Endothelial cell (in vitro differentiated cells): ENCODE measurements at regions not wholly inside any gene's neighbourhood (a gene's known extent, or its start where the extent isn't known, plus 50 kb on each side); places are given as distances from the start of the nearest gene placed in this dataset.

ENCODE experiments used
- DNase-seq: peaks from one replicate; pipeline ENCODE4 v3.0.0; 2021; ENCODE audit warnings: low spot score
- H3K27ac Mint-ChIP-seq: one replicate; pipeline ENCODE4 v1.8.0; 2021; ENCODE audit warnings: mixed read lengths, inconsistent platforms; ENCODE audit not compliant: unreplicated experiment
- H3K27me3 Mint-ChIP-seq: one replicate; pipeline ENCODE4 v1.8.0; 2021; ENCODE audit warnings: mild to moderate bottlenecking, moderate library complexity, mixed read lengths, inconsistent platforms; ENCODE audit not compliant: unreplicated experiment
- H3K36me3 Mint-ChIP-seq: one replicate; pipeline ENCODE4 v1.8.0; 2021; ENCODE audit warnings: mild to moderate bottlenecking, low read depth, mixed read lengths, inconsistent platforms; ENCODE audit not compliant: unreplicated experiment
- H3K4me1 Mint-ChIP-seq: one replicate; pipeline ENCODE4 v1.8.0; 2021; ENCODE audit warnings: mild to moderate bottlenecking, mixed read lengths, inconsistent platforms; ENCODE audit not compliant: unreplicated experiment
- H3K4me3 Mint-ChIP-seq: one replicate; pipeline ENCODE4 v1.8.0; 2021; ENCODE audit warnings: mild to moderate bottlenecking, mixed read lengths, inconsistent platforms; ENCODE audit not compliant: unreplicated experiment
- H3K9me3 Mint-ChIP-seq: one replicate; pipeline ENCODE4 v1.8.0; 2021; ENCODE audit warnings: mixed read lengths, inconsistent platforms; ENCODE audit not compliant: unreplicated experiment
- TF ChIP-seq, protein P1 (sequence below): fragments of 200-600 bp; sonication (generic); IDR thresholded peaks from one replicate; pipeline ENCODE4 v1.5.0; 2021; ENCODE audit warnings: antibody characterized with exemption; ENCODE audit not compliant: unreplicated experiment

DNA sequence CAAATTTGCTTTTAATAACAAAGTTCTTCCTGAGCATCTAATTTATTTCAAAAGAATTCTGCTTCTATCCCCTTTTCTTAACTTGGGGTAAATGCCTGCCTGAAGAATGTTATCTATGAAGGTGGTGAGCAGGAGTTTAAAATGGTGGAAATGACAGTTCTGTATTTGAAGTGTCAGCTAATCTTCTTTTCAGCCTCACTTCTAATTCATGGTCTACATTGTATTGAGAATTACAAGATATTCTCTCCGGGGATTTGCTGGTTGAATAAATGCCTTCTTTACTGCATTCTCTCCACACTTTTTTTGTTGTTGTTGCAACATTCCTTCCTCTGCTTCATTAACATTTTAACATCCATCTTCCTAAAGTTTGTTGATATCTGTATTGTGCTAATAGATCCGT lies 143.1 kb upstream of the GRIN3A start:
- Mint-ChIP-seq H3K4me3 (no peak overlapping the region), H3K4me1 (peaks cover 10% of the 10 kb centered on the region), H3K27ac (no peak overlapping the region), H3K27me3 (no peaks in the 10 kb centered on the region), H3K36me3 (no peaks in the 10 kb centered on the region), H3K9me3 (no peaks in the 10 kb centered on the region)
- TF ChIP-seq, protein P1, sequence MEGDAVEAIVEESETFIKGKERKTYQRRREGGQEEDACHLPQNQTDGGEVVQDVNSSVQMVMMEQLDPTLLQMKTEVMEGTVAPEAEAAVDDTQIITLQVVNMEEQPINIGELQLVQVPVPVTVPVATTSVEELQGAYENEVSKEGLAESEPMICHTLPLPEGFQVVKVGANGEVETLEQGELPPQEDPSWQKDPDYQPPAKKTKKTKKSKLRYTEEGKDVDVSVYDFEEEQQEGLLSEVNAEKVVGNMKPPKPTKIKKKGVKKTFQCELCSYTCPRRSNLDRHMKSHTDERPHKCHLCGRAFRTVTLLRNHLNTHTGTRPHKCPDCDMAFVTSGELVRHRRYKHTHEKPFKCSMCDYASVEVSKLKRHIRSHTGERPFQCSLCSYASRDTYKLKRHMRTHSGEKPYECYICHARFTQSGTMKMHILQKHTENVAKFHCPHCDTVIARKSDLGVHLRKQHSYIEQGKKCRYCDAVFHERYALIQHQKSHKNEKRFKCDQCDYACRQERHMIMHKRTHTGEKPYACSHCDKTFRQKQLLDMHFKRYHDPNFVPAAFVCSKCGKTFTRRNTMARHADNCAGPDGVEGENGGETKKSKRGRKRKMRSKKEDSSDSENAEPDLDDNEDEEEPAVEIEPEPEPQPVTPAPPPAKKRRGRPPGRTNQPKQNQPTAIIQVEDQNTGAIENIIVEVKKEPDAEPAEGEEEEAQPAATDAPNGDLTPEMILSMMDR, result no peak
- no peak for DNase-seq

DNA sequence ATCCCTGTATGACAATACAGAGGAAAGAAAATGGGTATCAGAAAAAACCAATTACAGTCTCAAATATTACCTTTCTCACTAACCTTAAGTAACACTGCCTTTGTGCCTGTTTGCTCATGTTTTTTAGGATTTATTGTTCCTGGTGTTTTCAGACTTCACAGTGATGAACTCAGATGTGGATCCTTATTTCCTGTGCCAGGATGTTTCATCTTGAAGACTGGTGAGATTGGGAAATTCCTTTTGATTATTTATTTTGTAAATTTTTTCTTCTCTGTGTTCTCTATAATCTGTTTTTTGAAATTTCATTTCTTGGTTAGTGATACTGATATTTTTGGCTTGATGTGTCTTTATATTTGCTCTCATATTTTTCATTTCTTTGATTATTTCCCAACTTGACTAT lies 142.4 kb upstream of the GRIN3A start:
- TF ChIP-seq, protein P1, result no peak
- Mint-ChIP-seq H3K27me3 (no peaks in the 10 kb centered on the region), H3K9me3 (no peaks in the 10 kb centered on the region), H3K4me1 (peaks cover 10% of the 10 kb centered on the region), H3K4me3 (no peak overlapping the region), H3K27ac (no peak overlapping the region), H3K36me3 (no peaks in the 10 kb centered on the region)
- no peak for DNase-seq

DNA sequence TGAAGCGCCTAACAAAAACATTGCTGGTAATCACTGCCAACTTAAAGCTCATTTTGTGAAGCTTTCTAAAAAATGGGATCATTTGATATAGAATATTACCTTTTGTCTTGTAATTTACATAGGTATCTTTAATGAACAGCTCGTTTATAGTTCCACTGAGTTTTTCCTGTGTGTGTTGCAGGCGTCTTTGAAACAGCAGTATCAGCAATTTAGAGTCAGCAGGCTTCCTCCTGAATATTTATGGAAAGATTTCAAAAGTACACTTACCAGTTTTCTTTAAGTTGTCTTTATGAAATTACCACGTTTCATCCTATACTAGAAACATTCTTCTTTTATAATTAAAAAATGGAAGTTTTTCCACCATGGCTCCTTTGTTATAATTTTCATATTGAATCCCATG lies 140.3 kb upstream of the GRIN3A start:
- H3K4me3 Mint-ChIP-seq, result no peak overlapping the region
- H3K36me3 Mint-ChIP-seq, result no peaks in the 10 kb centered on the region
- H3K27ac Mint-ChIP-seq, result no peak overlapping the region
- TF ChIP-seq, protein P1, result no peak
- H3K27me3 Mint-ChIP-seq, result no peaks in the 10 kb centered on the region
- DNase-seq, result no peak
- H3K9me3 Mint-ChIP-seq, result no peaks in the 10 kb centered on the region
- H3K4me1 Mint-ChIP-seq, result peaks cover 10% of the 10 kb centered on the region

DNA sequence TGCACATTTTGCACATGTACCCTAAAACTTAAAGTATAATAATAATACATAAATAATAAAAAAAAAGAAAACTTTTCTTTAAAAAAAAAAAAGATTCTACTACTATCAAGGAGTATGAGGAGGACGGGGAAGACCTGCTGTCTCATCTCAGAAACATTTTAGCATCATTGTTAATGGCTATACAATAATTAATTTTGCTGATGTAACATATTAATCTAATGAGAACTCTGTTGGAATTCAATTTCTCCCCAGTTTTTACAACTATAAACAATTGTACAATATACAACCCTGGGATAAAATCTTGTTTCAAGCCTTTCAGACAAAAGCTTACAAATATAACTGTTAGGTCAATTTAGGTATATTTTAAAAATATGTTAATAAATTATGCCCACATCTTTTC lies 139.0 kb upstream of the GRIN3A start:
- H3K4me1 Mint-ChIP-seq, result peaks cover 10% of the 10 kb centered on the region
- no peak overlapping the region for H3K4me3 Mint-ChIP-seq
- DNase-seq, result no peak
- H3K27me3 Mint-ChIP-seq, result no peaks in the 10 kb centered on the region
- TF ChIP-seq, protein P1, result no peak
- H3K9me3 Mint-ChIP-seq, result no peaks in the 10 kb centered on the region
- H3K27ac Mint-ChIP-seq, result no peak overlapping the region
- no peaks in the 10 kb centered on the region for H3K36me3 Mint-ChIP-seq

DNA sequence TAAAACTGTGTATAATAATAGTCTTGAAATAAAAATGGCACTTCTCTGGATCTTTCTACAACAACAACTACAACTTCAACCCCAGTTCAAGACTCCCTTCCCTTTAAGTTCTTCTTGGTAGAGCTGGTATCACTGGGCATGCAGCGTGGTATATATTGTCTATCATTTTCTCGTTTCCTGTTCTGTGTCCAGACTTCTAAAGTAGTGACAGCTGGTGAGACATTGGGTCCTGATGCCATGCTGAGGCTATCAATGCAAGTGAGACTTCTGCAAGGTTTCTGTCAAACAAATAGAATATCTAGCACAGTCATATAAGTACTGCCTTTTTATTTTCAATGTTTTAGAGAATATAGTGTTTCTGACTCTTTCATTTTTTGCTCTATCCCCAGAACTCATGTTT lies 123.0 kb upstream of the GRIN3A start:
- Mint-ChIP-seq H3K9me3 (no peaks in the 10 kb centered on the region), H3K27ac (no peak overlapping the region)
- TF ChIP-seq, protein P1, result no peak

More for the DNA sequence above, 123.0 kb upstream of the GRIN3A start:
- Mint-ChIP-seq H3K4me3 (no peak overlapping the region), H3K4me1 (peaks cover 7% of the 10 kb centered on the region), H3K27me3 (no peaks in the 10 kb centered on the region), H3K36me3 (no peaks in the 10 kb centered on the region)
- no peak for DNase-seq
